MM.1S (cell line): ENCODE measurements at regions not wholly inside any gene's neighbourhood (a gene's known extent, or its start where the extent isn't known, plus 50 kb on each side); places are given as distances from the start of the nearest gene placed in this dataset.

Experiments used
- DNase-seq: peaks from one replicate; pipeline ENCODE4 v3.0.0-alpha.2; 2015
- H2AFZ ChIP-seq: fragments of 300-600 bp; sonication (generic); 2 replicates; pipeline ENCODE4 v1.6.0; 2016; ENCODE audit warnings: antibody characterized with exemption, low read length
- H3F3A ChIP-seq: fragments of 300-600 bp; sonication (generic); 2 replicates; pipeline ENCODE4 v1.6.1; 2016; ENCODE audit warnings: mild to moderate bottlenecking, antibody characterized with exemption, low read length, moderate library complexity, mixed read lengths; ENCODE audit not compliant: insufficient read depth
- H3K27ac ChIP-seq: fragments of 300-600 bp; sonication (generic); 2 replicates; pipeline ENCODE4 v1.5.1; 2016; ENCODE audit warnings: mild to moderate bottlenecking, low read length
- H3K27me3 ChIP-seq: fragments of 300-600 bp; sonication (generic); replicated peaks from 2 replicates; pipeline ENCODE4 v1.6.0; 2016; ENCODE audit warnings: low read length; ENCODE audit not compliant: insufficient read depth
- H3K36me3 ChIP-seq: fragments of 300-600 bp; sonication (generic); replicated peaks from 2 replicates; pipeline ENCODE4 v1.6.1; 2016; ENCODE audit warnings: mild to moderate bottlenecking, low read length, mixed read lengths; ENCODE audit not compliant: insufficient read depth
- H3K4me1 ChIP-seq: fragments of 300-600 bp; sonication (generic); 2 replicates; pipeline ENCODE4 v1.6.1; 2016; ENCODE audit warnings: low read length, mixed read lengths
- H3K4me2 ChIP-seq: fragments of 300-600 bp; sonication (generic); 2 replicates; pipeline ENCODE4 v1.6.0; 2016; ENCODE audit warnings: low read depth, low read length
- H3K4me3 ChIP-seq: fragments of 300-600 bp; sonication (generic); 2 replicates; pipeline ENCODE4 v1.5.1; 2016; ENCODE audit warnings: low read length, mixed read lengths
- H3K79me2 ChIP-seq: fragments of 300-600 bp; sonication (generic); 2 replicates; pipeline ENCODE4 v1.6.1; 2016; ENCODE audit warnings: mixed run types, low read length, mixed read lengths
- H3K9ac ChIP-seq: fragments of 300-600 bp; sonication (generic); 2 replicates; pipeline ENCODE4 v1.6.1; 2016; ENCODE audit warnings: low read length, mixed read lengths
- H3K9me2 ChIP-seq: fragments of 300-600 bp; sonication (generic); replicated peaks from 2 replicates; pipeline ENCODE4 v1.6.1; 2016; ENCODE audit warnings: mild to moderate bottlenecking, low read length, mixed read lengths; ENCODE audit not compliant: insufficient read depth
- H3K9me3 ChIP-seq: fragments of 300-600 bp; sonication (generic); replicated peaks from 2 replicates; pipeline ENCODE4 v1.6.1; 2016; ENCODE audit warnings: mild to moderate bottlenecking, low read length, mixed read lengths; ENCODE audit not compliant: insufficient read depth
- H4K20me1 ChIP-seq: fragments of 300-600 bp; sonication (generic); 2 replicates; pipeline ENCODE4 v1.6.1; 2016; ENCODE audit warnings: mild to moderate bottlenecking, low read length, moderate library complexity, mixed read lengths; ENCODE audit not compliant: insufficient read depth
- CTCF ChIP-seq: fragments of 300-600 bp; sonication (generic); IDR thresholded peaks from 2 replicates; pipeline ENCODE4 v1.5.1; 2016; ENCODE audit warnings: antibody characterized with exemption, low read length, mixed read lengths
- EZH2 ChIP-seq: fragments of 300-600 bp; sonication (generic); optimal IDR thresholded peaks from 2 replicates; pipeline ENCODE3; 2017; ENCODE audit warnings: low read depth, mild to moderate bottlenecking, antibody characterized with exemption, low read length, mixed read lengths
- EZH2phosphoT487 ChIP-seq: fragments of 300-600 bp; sonication (generic); IDR thresholded peaks from 2 replicates; pipeline ENCODE4 v1.6.1; 2018; ENCODE audit warnings: antibody characterized with exemption, low read length

- no peaks in the 10 kb centered on the region for H4K20me1 ChIP-seq
- H3K27ac ChIP-seq: no peak overlapping the region
- TF ChIP-seq CTCF: no peak
- no peak overlapping the region for H2AFZ ChIP-seq
- no peak for DNase-seq
- H3K4me3 ChIP-seq: no peak overlapping the region
- no peaks in the 10 kb centered on the region for H3K36me3 ChIP-seq
- H3F3A ChIP-seq: no peaks in the 10 kb centered on the region
- no peaks in the 10 kb centered on the region for H3K4me1 ChIP-seq
- no peak overlapping the region for H3K9ac ChIP-seq
- no peak overlapping the region for H3K4me2 ChIP-seq
- H3K9me2 ChIP-seq: no peaks in the 10 kb centered on the region
- H3K79me2 ChIP-seq: no peaks in the 10 kb centered on the region
- H3K27me3 ChIP-seq: no peaks in the 10 kb centered on the region
- H3K9me3 ChIP-seq: no peaks in the 10 kb centered on the region
Measured at GRCh38 chr5:152625696-152626095, 220.6 kb upstream of the NMUR2 start.

- no peak for DNase-seq
- TF ChIP-seq EZH2phosphoT487 (no peak), EZH2 (no peak), CTCF (no peak)
- Histone ChIP-seq H2AFZ (no peak overlapping the region), H3F3A (no peaks in the 10 kb centered on the region), H3K36me3 (no peaks in the 10 kb centered on the region), H3K79me2 (no peaks in the 10 kb centered on the region), H4K20me1 (no peaks in the 10 kb centered on the region), H3K9ac (no peak overlapping the region), H3K4me2 (no peak overlapping the region), H3K4me1 (no peaks in the 10 kb centered on the region), H3K9me2 (no peaks in the 10 kb centered on the region), H3K9me3 (no peaks in the 10 kb centered on the region), H3K27ac (no peak overlapping the region), H3K4me3 (no peak overlapping the region), H3K27me3 (no peaks in the 10 kb centered on the region)
Measured at GRCh38 chr5:152631221-152631620, 226.1 kb upstream of the NMUR2 start.

DNA sequence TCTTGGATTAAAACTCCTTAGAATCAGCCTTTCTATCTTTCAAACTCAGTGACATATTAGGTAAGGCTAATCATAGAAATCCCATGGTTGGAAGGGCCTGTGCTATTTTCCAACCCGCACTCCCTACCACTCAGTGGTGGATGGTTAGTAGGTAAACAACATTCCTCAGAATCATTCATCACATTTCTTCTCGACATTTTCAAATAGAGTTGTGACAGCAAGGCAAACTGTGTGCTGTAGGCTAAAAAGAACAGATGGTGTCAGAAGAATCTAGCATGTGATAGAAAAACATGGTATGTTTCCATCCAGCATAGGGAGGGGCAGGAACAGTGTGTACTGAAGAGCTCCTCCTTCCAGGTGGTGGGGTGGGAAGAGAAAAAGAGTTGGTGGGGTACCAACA, 227.3 kb upstream of the NMUR2 start:
- no peaks in the 10 kb centered on the region for H3K4me1 ChIP-seq
- no peaks in the 10 kb centered on the region for H4K20me1 ChIP-seq
- H3K27me3 ChIP-seq: no peaks in the 10 kb centered on the region
- DNase-seq: no peak
- H3K36me3 ChIP-seq: no peaks in the 10 kb centered on the region
- no peak overlapping the region for H3K9ac ChIP-seq
- H3K79me2 ChIP-seq: no peaks in the 10 kb centered on the region
- H3F3A ChIP-seq: no peaks in the 10 kb centered on the region
- H3K4me2 ChIP-seq: no peak overlapping the region
- H2AFZ ChIP-seq: no peak overlapping the region
- H3K27ac ChIP-seq: no peak overlapping the region
- TF ChIP-seq EZH2 (no peak), CTCF (no peak), EZH2phosphoT487 (no peak)
- no peaks in the 10 kb centered on the region for H3K9me3 ChIP-seq
- H3K9me2 ChIP-seq: no peaks in the 10 kb centered on the region
- no peak overlapping the region for H3K4me3 ChIP-seq

DNA sequence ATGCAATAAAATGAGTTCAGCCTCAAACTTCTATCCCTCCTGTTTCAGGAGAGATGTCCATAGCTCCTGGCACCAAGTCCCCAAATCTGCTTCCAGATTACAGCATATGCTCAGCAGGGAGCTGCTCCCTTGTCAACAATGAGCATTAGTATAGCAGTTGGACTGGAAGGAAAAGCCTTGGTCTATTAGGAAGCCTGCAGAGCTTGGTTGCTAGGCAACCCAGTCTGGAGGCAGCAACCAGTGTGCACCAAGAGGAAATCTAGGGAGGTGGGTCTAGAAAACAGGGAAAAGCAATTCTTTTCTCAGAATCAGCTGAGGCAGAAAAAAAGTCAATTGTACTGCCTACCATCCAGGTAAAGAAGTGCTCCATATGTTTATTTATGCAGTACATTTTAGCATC, 229.5 kb upstream of the NMUR2 start:
- Histone ChIP-seq H3K27me3 (no peaks in the 10 kb centered on the region), H3K9ac (no peak overlapping the region), H3K9me2 (no peaks in the 10 kb centered on the region), H3F3A (no peaks in the 10 kb centered on the region), H4K20me1 (no peaks in the 10 kb centered on the region), H3K79me2 (no peaks in the 10 kb centered on the region), H3K4me1 (no peaks in the 10 kb centered on the region), H2AFZ (no peak overlapping the region), H3K4me2 (no peak overlapping the region), H3K27ac (no peak overlapping the region), H3K36me3 (no peaks in the 10 kb centered on the region), H3K9me3 (no peaks in the 10 kb centered on the region), H3K4me3 (no peak overlapping the region)
- TF ChIP-seq EZH2 (no peak), EZH2phosphoT487 (no peak), CTCF (no peak)
- no peak for DNase-seq
